HEK293T (cell line): ENCODE measurements at regions not wholly inside any gene's neighbourhood (a gene's known extent, or its start where the extent isn't known, plus 50 kb on each side); places are given as distances from the start of the nearest gene placed in this dataset.

ENCODE experiments used
- CTCF ChIA-PET: fragments of 350-600 bp; formaldehyde crosslinking; extraction: SDS; loops from one replicate; lab custom pipeline; 2021; ENCODE audit warnings: antibody characterized with exemption, inconsistent platforms; lab: Yijun Ruan, JAX
- POLR2A ChIA-PET: fragments of 350-600 bp; formaldehyde crosslinking; extraction: SDS; loops from one replicate; lab custom pipeline; 2020; ENCODE audit warnings: antibody characterized with exemption, inconsistent platforms; lab: Yijun Ruan, JAX
- DNase-seq: peaks from one replicate; pipeline ENCODE4 v3.0.0; 2012; ENCODE audit warnings: mixed read lengths; ENCODE audit errors: extremely low spot score
- ARNT ChIP-seq: fragments of 450-650 bp; IDR thresholded peaks from 2 replicates; pipeline ENCODE4 v1.6.1; 2017; ENCODE audit warnings: mild to moderate bottlenecking
- BHLHE40 ChIP-seq: fragments of 450-650 bp; IDR thresholded peaks from 2 replicates; pipeline ENCODE4 v1.6.1; 2016; ENCODE audit warnings: mild to moderate bottlenecking, moderate library complexity, borderline replicate concordance
- CTBP1 ChIP-seq: fragments of 450-650 bp; IDR thresholded peaks from 2 replicates; pipeline ENCODE4 v1.6.1; 2016; ENCODE audit warnings: borderline replicate concordance
- ELF4 ChIP-seq: fragments of 450-650 bp; IDR thresholded peaks from 2 replicates; pipeline ENCODE4 v1.6.1; 2017; ENCODE audit warnings: antibody characterized with exemption
- FOXA1 ChIP-seq: fragments of 450-650 bp; IDR thresholded peaks from 2 replicates; pipeline ENCODE4 v1.6.1; 2016; ENCODE audit warnings: mild to moderate bottlenecking
- FOXK2 ChIP-seq: fragments of 450-650 bp; IDR thresholded peaks from 2 replicates; pipeline ENCODE4 v1.6.1; 2016; ENCODE audit warnings: mild to moderate bottlenecking
- FOXM1 ChIP-seq: fragments of 450-650 bp; IDR thresholded peaks from 2 replicates; pipeline ENCODE4 v1.6.1; 2017; ENCODE audit warnings: mild to moderate bottlenecking, borderline replicate concordance
- HDGF ChIP-seq: fragments of 450-650 bp; IDR thresholded peaks from 2 replicates; pipeline ENCODE4 v1.6.1; 2017; ENCODE audit warnings: antibody characterized with exemption, borderline replicate concordance
- L3MBTL2 ChIP-seq: fragments of 450-650 bp; conservative IDR thresholded peaks from 2 replicates; pipeline ENCODE4 v1.6.1; 2016; ENCODE audit warnings: mild to moderate bottlenecking
- LEF1 ChIP-seq: fragments of 450-650 bp; IDR thresholded peaks from 2 replicates; pipeline ENCODE4 v1.6.1; 2017; ENCODE audit warnings: mild to moderate bottlenecking, borderline replicate concordance
- NFRKB ChIP-seq: fragments of 450-650 bp; IDR thresholded peaks from 2 replicates; pipeline ENCODE4 v1.6.1; 2016; ENCODE audit warnings: mild to moderate bottlenecking, moderate library complexity
- SP1 ChIP-seq: fragments of 450-650 bp; IDR thresholded peaks from 2 replicates; pipeline ENCODE4 v1.6.1; 2017
- SUZ12 ChIP-seq: fragments of 450-650 bp; IDR thresholded peaks from 2 replicates; pipeline ENCODE4 v1.6.1; 2016; ENCODE audit warnings: mild to moderate bottlenecking
- TARDBP ChIP-seq: fragments of 450-650 bp; IDR thresholded peaks from 2 replicates; pipeline ENCODE4 v1.6.1; 2016
- ZNF384 ChIP-seq: fragments of 450-650 bp; IDR thresholded peaks from 2 replicates; pipeline ENCODE4 v1.6.1; 2016
- TF ChIP-seq, protein P1 (sequence below): fragments of 450-650 bp; IDR thresholded peaks from 2 replicates; pipeline ENCODE4 v1.6.1; 2016

DNA sequence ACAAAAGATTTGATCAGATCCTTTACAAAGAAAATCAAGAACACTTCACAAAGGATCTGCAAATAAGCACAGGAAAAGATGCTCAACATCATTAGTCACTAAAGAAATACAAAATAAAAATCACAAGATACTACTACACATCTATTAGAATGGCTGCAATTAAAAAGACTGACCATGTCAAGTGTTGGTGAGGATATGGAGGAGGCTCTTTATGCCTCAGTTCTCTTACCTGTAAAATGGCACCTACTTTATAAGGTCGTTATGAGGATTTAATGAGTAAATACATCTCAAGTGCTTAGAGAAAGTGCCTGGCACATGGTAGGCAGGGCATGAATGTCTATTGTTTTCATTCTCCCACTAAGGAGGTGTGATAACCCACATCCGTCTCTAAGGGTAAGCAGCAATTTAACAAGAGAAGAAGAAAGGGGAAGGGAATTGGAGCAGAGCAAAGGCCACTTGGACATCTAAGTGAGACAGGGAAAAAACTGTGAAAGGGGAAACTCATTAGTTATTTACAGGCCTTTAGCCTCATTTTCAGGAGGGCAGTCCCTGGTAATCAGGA is 157.5 kb upstream of the NFE2L3 start:
- ChIA-PET CTCF (no interaction called here), POLR2A (no interaction called here)
- TF ChIP-seq BHLHE40 (no peak), FOXM1 (no peak), L3MBTL2 (no peak), TARDBP (no peak), NFRKB (no peak), FOXA1 (no peak), ZNF384 (no peak), SP1 (no peak), ARNT (no peak), CTBP1 (no peak), HDGF (no peak), ELF4 (no peak)
- TF ChIP-seq, protein P1, sequence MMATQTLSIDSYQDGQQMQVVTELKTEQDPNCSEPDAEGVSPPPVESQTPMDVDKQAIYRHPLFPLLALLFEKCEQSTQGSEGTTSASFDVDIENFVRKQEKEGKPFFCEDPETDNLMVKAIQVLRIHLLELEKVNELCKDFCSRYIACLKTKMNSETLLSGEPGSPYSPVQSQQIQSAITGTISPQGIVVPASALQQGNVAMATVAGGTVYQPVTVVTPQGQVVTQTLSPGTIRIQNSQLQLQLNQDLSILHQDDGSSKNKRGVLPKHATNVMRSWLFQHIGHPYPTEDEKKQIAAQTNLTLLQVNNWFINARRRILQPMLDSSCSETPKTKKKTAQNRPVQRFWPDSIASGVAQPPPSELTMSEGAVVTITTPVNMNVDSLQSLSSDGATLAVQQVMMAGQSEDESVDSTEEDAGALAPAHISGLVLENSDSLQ = no peak
- no peak for DNase-seq

DNA sequence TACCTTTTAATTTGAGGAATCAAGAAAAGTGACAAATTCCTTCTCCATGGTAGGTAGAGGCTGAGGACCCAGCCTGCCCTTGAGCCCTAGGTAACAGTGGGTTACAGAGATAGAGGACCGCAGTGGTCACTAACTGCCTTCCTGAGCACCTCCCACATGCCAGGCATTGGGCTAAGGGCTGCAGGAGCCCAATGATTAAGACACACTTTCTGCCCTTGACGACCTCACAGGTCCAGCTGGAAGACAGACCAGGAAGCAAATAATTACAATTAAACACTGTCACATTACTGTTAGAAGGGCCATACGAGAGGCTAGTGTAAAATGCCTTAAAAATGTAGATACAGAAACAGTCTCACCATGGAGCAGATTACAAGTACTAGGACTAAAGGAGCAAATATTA is 156.8 kb upstream of the NFE2L3 start:
- TF ChIP-seq NFRKB (no peak), L3MBTL2 (no peak), BHLHE40 (no peak), CTBP1 (no peak), ARNT (no peak), FOXA1 (no peak), ZNF384 (no peak), LEF1 (no peak)
- TF ChIP-seq, protein P1 = no peak
- no peak for DNase-seq
- CTCF ChIA-PET = no interaction called here
- POLR2A ChIA-PET = no interaction called here

DNA sequence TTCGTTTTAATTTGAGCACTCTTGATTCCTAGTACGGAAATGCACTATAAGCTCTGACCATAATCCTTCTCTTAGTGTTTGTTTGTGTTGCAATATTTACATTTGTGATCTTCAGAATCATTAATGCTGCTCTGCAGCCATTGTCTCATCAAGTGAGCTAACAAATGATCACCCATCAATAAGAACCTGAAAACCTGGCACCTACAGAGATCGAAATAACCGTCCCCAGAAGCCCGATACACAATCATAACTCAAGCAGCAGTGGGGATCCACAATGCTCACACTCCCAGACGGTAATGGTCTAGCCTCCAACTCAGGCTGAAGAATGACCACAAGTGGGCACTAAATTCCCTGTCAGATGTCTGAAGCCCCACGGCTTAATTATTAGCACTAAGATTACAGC is 156.0 kb upstream of the NFE2L3 start:
- CTCF ChIA-PET = no interaction called here
- POLR2A ChIA-PET = no interaction called here
- DNase-seq = no peak
- TF ChIP-seq BHLHE40 (no peak), LEF1 (no peak), HDGF (no peak), ELF4 (no peak), FOXA1 (no peak), FOXK2 (no peak), L3MBTL2 (no peak), TARDBP (no peak)

DNA sequence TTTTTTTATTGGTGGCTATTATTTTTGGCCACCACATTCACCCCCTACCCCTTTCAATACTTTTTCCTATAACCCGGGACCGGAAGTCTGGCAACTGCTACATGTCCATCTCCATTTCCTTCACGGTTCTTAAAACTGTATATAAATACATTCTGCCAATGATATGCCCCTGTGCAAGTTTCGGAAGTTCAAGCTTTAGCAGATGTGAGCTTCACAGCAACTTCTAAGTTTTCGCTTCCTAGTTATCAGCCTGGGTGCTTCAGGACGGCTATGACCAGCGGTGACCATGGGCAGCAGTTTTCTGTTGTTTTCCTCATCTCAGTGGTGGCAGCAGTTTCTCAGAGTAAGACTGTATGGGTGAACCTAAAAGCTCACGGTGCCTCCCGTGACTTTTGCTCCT is 153.5 kb upstream of the NFE2L3 start:
- POLR2A ChIA-PET = no interaction called here
- DNase-seq = no peak
- CTCF ChIA-PET = no interaction called here
- TF ChIP-seq FOXK2 (no peak), L3MBTL2 (no peak), BHLHE40 (no peak), ZNF384 (no peak), NFRKB (no peak), TARDBP (no peak), SP1 (no peak), CTBP1 (no peak), ARNT (no peak), SUZ12 (no peak), LEF1 (no peak), HDGF (no peak), FOXA1 (no peak), ELF4 (no peak), FOXM1 (no peak)
- TF ChIP-seq, protein P1 = no peak

DNA sequence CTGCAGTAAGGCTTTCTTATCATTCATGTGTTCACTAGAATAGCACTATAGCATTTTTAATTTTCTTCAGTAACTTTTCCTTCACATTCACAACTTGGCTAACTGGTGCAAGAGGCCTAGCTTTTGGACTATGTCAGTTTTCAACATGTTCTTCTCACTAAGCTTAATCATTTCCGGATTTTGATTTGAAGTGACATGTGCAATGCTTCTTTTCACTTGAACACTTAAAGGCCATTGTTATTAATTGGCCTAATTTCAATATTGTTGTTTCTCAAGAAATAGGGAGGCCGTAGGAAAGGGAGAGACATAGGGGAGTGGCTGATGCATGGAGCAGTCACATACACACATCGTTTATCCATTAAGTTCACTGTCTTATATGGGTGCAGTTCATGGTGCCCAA is 151.2 kb upstream of the NFE2L3 start:
- TF ChIP-seq BHLHE40 (no peak), L3MBTL2 (no peak), LEF1 (no peak), FOXA1 (no peak), FOXK2 (no peak), ARNT (no peak), ELF4 (no peak), SUZ12 (no peak), TARDBP (no peak), FOXM1 (no peak), NFRKB (no peak), CTBP1 (no peak), HDGF (no peak), SP1 (no peak), ZNF384 (no peak)
- TF ChIP-seq, protein P1 = no peak
- POLR2A ChIA-PET = interaction anchor here (1.1 kb wide), 1 partner anchor 199 kb away, joined by 3 read pairs; the partner anchor contains the start of gene HNRNPA2B1
- CTCF ChIA-PET = no interaction called here
- no peak for DNase-seq

DNA sequence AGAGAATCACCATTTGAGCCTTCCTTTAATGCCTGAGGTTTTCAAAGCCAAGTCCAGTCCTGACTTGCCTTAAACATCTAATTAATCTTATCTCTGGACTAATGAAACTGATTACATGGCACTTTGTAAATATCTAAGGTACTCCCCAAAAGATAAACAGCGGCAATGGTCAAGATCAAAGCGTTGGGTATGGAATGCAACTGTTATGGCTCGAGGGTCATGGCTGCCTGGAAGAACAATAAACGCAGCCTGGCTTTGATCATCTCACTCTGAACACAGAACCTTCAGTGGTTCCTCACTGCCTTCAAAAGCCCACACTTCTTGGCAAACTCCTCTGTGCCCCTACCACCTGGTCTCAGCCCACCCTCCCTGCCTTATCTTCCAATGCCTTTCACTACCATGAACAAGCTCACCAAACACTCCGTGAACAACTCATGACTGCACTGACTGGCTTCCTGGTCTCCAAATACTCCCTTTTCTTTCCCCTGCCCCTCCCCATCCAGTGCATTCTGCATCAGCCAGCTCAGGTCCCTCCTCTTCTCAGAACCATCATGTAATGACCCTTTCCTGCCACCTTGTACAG is 150.2 kb upstream of the NFE2L3 start:
- TF ChIP-seq CTBP1 = no peak
- TF ChIP-seq SP1 = no peak
- no peak for TF ChIP-seq FOXK2
- TF ChIP-seq LEF1 = no peak
- no peak for TF ChIP-seq SUZ12
- TF ChIP-seq, protein P1 = no peak
- no peak for TF ChIP-seq FOXA1
- TF ChIP-seq ARNT = no peak
- TF ChIP-seq ELF4 = no peak
- no peak for TF ChIP-seq TARDBP
- no peak for TF ChIP-seq L3MBTL2
- POLR2A ChIA-PET = no interaction called here
- no peak for DNase-seq
- CTCF ChIA-PET = interaction anchor here (0.6 kb wide), 2 partner anchors 14 to 256 kb away, joined by 3 to 4 read pairs; no protein-coding TSS in a partner anchor
